Activated CD4-positive, alpha-beta T cell treated with anti-CD3 and anti-CD28 coated beads for 24 hours (primary cell): ENCODE measurements at regions not wholly inside any gene's neighbourhood (a gene's known extent, or its start where the extent isn't known, plus 50 kb on each side); places are given as distances from the start of the nearest gene placed in this dataset.
"Not testable (repeated sequence)": the region's sequence is repeated elsewhere in the genome, so short reads cannot be mapped to it uniquely, and the experiment has no call there.

ENCODE experiments used
- DNase-seq, 2 donors: peaks; one replicate each; pipeline ENCODE4 v3.0.0-alpha.2; 2020; ENCODE audit warnings: low read depth in 2 of 2

- no peak for DNase-seq
Measured at GRCh38 chr4:138892483-138893407, 122.8 kb upstream of the NOCT start.

- no peak for DNase-seq
Measured at GRCh38 chr4:138891631-138892031, 124.0 kb upstream of the NOCT start.

GRCh38 chr4:138890891-138891570 lies 124.5 kb upstream of the NOCT start:
- no peak for DNase-seq

GRCh38 chr4:138889216-138889615 lies 126.4 kb upstream of the NOCT start:
- no peak for DNase-seq

GRCh38 chr4:138887741-138888140 lies 127.8 kb upstream of the NOCT start:
- no peak for DNase-seq

GRCh38 chr4:138887341-138887740 lies 128.2 kb upstream of the NOCT start:
- no peak for DNase-seq

GRCh38 chr4:138879757-138880156 lies 135.8 kb upstream of the NOCT start:
- DNase-seq: no peak

- no peak for DNase-seq
Measured at GRCh38 chr4:138875891-138876608, 139.5 kb upstream of the NOCT start.

- DNase-seq: no peak
Measured at GRCh38 chr4:138871555-138871875, 144.1 kb upstream of the NOCT start.

GRCh38 chr4:138870737-138871554 lies 144.6 kb upstream of the NOCT start:
- DNase-seq: peak; percentile 24 to 33

- DNase-seq: no peak
Measured at GRCh38 chr4:138869631-138870030, 145.9 kb upstream of the NOCT start.

GRCh38 chr4:138869165-138869564 lies 146.4 kb upstream of the NOCT start:
- no peak for DNase-seq

- no peak for DNase-seq
Measured at GRCh38 chr4:138868562-138868961, 147.0 kb upstream of the NOCT start.

GRCh38 chr4:138867404-138867803 lies 148.2 kb upstream of the NOCT start:
- no peak for DNase-seq

- no peak for DNase-seq
Measured at GRCh38 chr4:138866314-138866713, 149.3 kb upstream of the NOCT start.

GRCh38 chr4:138865765-138866164 lies 149.8 kb upstream of the NOCT start:
- DNase-seq: no peak

GRCh38 chr4:138864961-138865720 lies 150.4 kb upstream of the NOCT start:
- no peak for DNase-seq

GRCh38 chr4:138863160-138863559 lies 152.4 kb upstream of the NOCT start:
- DNase-seq: no peak

- no peak for DNase-seq
Measured at GRCh38 chr4:138861135-138861534, 154.4 kb upstream of the NOCT start.

- DNase-seq: not testable (repeated sequence)
Measured at GRCh38 chr4:138860357-138860756, 155.2 kb upstream of the NOCT start.

- no peak for DNase-seq
Measured at GRCh38 chr4:138859254-138859653, 156.3 kb upstream of the NOCT start.
